ENCODE measurements at regions not wholly inside any gene's neighbourhood (a gene's known extent, or its start where the extent isn't known, plus 50 kb on each side); places are given as distances from the start of the nearest gene placed in this dataset.

DNA sequence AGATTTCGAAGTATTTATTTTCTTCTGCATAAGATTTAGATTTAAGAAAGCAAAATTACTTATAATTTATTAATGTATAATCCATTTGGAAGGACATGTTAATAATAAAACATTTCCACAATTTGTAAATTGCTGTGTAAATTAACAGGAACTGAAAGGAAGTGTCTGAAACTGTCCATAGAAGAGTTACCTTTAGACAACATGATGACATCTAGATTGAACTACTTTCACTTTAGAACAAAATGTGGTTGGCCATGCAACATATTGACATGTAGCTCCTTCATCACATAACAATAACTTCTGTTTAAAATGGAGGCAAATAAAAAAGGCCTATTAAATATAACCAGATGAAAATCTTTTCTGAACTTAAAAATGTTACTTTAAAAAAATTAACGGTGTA lies 1849.5 kb upstream of the ACO1 start:
- FAIRE-seq (no peak), DNase-seq (ENCODE audit: low read depth in 1 of 2, low spot score in 2 of 2) (no peak)
- H3K9me3 ChIP-seq (ENCODE audit: insufficient read depth in 2 of 2, low read depth in 1 of 2, low read length in 1 of 2) = peaks cover 7 to 18% of the 10 kb centered on the region in 2 experiments; a peak in 3 of 4 replicates
- no peak overlapping the region for H2BK12ac ChIP-seq (ENCODE audit: low read depth, low read length)
- H3K23ac ChIP-seq (ENCODE audit: insufficient read length) = no peak overlapping the region
- CTCF ChIA-PET (ENCODE audit: partially characterized antibody) = no interaction called here
- TF ChIP-seq CHD1 (IDR thresholded peaks at IDR 0.05; ENCODE audit: low read depth, low read length) (no peak), NANOG (IDR thresholded peaks at IDR 0.05; ENCODE audit: insufficient read depth, low read depth, low read length, poor library complexity, severe bottlenecking) (no peak)
- TF ChIP-seq, protein P1, sequence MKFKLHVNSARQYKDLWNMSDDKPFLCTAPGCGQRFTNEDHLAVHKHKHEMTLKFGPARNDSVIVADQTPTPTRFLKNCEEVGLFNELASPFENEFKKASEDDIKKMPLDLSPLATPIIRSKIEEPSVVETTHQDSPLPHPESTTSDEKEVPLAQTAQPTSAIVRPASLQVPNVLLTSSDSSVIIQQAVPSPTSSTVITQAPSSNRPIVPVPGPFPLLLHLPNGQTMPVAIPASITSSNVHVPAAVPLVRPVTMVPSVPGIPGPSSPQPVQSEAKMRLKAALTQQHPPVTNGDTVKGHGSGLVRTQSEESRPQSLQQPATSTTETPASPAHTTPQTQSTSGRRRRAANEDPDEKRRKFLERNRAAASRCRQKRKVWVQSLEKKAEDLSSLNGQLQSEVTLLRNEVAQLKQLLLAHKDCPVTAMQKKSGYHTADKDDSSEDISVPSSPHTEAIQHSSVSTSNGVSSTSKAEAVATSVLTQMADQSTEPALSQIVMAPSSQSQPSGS (IDR thresholded peaks at IDR 0.05; ENCODE audit: low read length) = no peak
- H2BK15ac ChIP-seq (ENCODE audit: low read length) = no peak overlapping the region
- no peak overlapping the region for H3K4me3 ChIP-seq (ENCODE audit: extremely low read depth in 1 of 4, insufficient read depth in 2 of 4, low read depth in 3 of 4, low read length in 4 of 4)
- no peak overlapping the region for H4K8ac ChIP-seq (ENCODE audit: extremely low read depth, insufficient read depth, low read length)
- H3K4me1 ChIP-seq (replicated peaks in 1 of 4; ENCODE audit: control insufficient read depth in 3 of 4, insufficient read depth in 4 of 4, low read length in 3 of 4) = no peaks in the 10 kb centered on the region
- H3K56ac ChIP-seq (replicated peaks; ENCODE audit: insufficient read length, low read depth, low read length) = no peak overlapping the region
- H4K5ac ChIP-seq (ENCODE audit: insufficient read length, low read depth, low read length) = no peak overlapping the region
- H3K14ac ChIP-seq (ENCODE audit: insufficient read length) = no peak overlapping the region
- no peak overlapping the region for H2AK5ac ChIP-seq (ENCODE audit: low read depth, low read length)
- H3K27me3 ChIP-seq (replicated peaks in 1 of 4; ENCODE audit: control insufficient read depth in 3 of 4, extremely low read depth in 1 of 4, insufficient read depth in 3 of 4, low read length in 3 of 4) = no peaks in the 10 kb centered on the region
- no peaks in the 10 kb centered on the region for H3K79me1 ChIP-seq (ENCODE audit: low read depth, low read length)
- H3K27ac ChIP-seq (ENCODE audit: low read depth, low read length) = no peak overlapping the region
- no peak overlapping the region for H2BK20ac ChIP-seq (ENCODE audit: low read length)
- no peak overlapping the region for H4K91ac ChIP-seq (replicated peaks; ENCODE audit: insufficient read length, low read length)
- no peak overlapping the region for H3K9ac ChIP-seq (replicated peaks in 1 of 4; ENCODE audit: extremely low read depth in 1 of 4, low read depth in 3 of 4, low read length in 3 of 4)
- POLR2A ChIA-PET (ENCODE audit: partially characterized antibody) = no interaction called here
- H2BK120ac ChIP-seq (replicated peaks; ENCODE audit: low read depth, low read length) = no peak overlapping the region
- no peaks in the 10 kb centered on the region for H4K20me1 ChIP-seq (replicated peaks in 1 of 2; ENCODE audit: control insufficient read depth in 1 of 2, insufficient read depth in 2 of 2, low read length in 2 of 2)
- no peak overlapping the region for H3K4me2 ChIP-seq (ENCODE audit: insufficient read depth in 1 of 2, low read depth in 2 of 2, low read length in 2 of 2)
- no peaks in the 10 kb centered on the region; the same call in 1 of the 2 replicates for H3K23me2 ChIP-seq (ENCODE audit: low read depth, low read length)
- H3K79me2 ChIP-seq (ENCODE audit: control insufficient read depth in 1 of 2, insufficient read depth in 2 of 2, low read length in 2 of 2) = no peaks in the 10 kb centered on the region
- H3K18ac ChIP-seq (ENCODE audit: extremely low read depth, low read length) = no peak overlapping the region
- no peak overlapping the region for H2AFZ ChIP-seq (ENCODE audit: low read length)
- peaks cover 0 to 4% (median 0%) of the 10 kb centered on the region in 4 experiments; a peak in 1 of 8 replicates for H3K36me3 ChIP-seq (ENCODE audit: control insufficient read depth in 2 of 4, insufficient read depth in 4 of 4, low read length in 3 of 4)
- no peak overlapping the region for H3K4ac ChIP-seq (replicated peaks; ENCODE audit: insufficient read length, low read depth, low read length)
- no peak overlapping the region for H2BK5ac ChIP-seq (ENCODE audit: low read depth, low read length)
- WGBS, 2 experiments (ENCODE audit: extremely low coverage in 1 of 2, insufficient coverage in 1 of 2, insufficient read length in 1 of 2, insufficient replicate concordance in 2 of 2, low coverage in 1 of 2, low lambda C conversion rate in 2 of 2, missing lambda C conversion rate in 1 of 2) = 87% methylated on average over 2 of the region's 2 CpGs; no CpG with 5 or more reads in 1 of the 2 experiments
